Left ventricle myocardium superior (tissue), 1 donor: ENCODE measurements at regions not wholly inside any gene's neighbourhood (a gene's known extent, or its start where the extent isn't known, plus 50 kb on each side); places are given as distances from the start of the nearest gene placed in this dataset.

Source experiments
- ATAC-seq: fragments of 200-7000 bp; cut with Tn5 transposase; one replicate; pipeline ENCODE4 v1.9.1; 2020; ENCODE audit warnings: mild to moderate bottlenecking, moderate library complexity
- DNase-seq: peaks from one replicate; pipeline ENCODE4 v3.0.0-alpha.2; 2020
- intact Hi-C: fragments of 100-400 bp; cut with micrococcal nuclease; formaldehyde crosslinking; loops from one replicate; pipeline ENCODE4 v1.11.0; 2022
- donor health status: DM: no; HTN: yes; CAD: no; lungs with severe emphysema.

- DNase-seq (no peak), ATAC-seq (no peak)
- intact Hi-C loops = no loop called here
Measured at GRCh38 chr2:136358576-136358975, 240.6 kb upstream of the CXCR4 start.

- intact Hi-C loops = no loop called here
- DNase-seq (no peak), ATAC-seq (no peak)
Measured at GRCh38 chr2:136357007-136357380, 239.0 kb upstream of the CXCR4 start.

DNA sequence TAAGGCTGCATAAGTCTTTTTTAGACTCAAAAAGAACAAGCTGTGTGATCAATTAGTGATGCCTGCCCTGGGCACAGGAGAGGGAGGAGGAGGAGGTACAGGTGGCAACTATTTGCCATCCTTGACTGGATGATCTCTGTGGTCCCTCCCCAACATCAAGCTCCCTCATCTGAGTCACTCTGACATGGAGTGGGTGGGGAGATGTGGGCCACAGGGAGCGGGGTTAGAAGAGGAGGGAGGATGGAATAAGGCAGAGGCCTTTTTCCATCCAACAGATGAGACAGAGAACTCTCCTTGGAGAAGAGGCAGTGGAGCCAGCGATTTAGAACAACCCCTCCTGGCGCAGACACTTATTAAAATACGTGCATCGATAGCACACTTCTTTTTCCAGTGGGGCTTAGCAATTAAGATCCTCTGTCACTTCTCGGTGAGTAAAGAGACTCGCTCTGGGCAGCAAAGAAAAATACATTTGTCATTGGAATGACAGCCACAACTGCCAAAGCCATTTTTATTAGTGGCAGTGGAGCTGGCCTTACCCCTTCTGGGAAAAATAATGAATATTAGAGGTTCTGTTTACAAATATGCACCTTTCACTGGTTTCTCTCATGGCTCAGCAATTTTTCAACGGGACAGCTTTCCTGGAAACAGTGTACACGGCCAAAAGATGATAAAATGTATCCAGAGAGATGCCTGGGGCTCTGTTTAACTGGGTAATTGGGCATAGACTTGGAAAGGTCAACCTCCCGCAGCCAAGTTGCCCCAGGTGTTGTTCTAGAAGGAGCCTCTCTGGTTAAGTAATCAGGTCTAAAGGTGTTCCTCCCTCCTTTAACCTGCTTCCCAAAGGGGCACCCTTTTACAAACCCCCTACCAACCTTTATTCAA lies 238.4 kb upstream of the CXCR4 start:
- DNase-seq = no peak
- intact Hi-C loops = no loop called here
- ATAC-seq = no peak

GRCh38 chr2:136351684-136352083 lies 233.7 kb upstream of the CXCR4 start:
- ATAC-seq (no peak), DNase-seq (no peak)
- intact Hi-C loops = no loop called here

- DNase-seq = no peak
- intact Hi-C loops = no loop called here
- no peak for ATAC-seq
Measured at GRCh38 chr2:136347981-136348380, 230.0 kb upstream of the CXCR4 start.

DNA sequence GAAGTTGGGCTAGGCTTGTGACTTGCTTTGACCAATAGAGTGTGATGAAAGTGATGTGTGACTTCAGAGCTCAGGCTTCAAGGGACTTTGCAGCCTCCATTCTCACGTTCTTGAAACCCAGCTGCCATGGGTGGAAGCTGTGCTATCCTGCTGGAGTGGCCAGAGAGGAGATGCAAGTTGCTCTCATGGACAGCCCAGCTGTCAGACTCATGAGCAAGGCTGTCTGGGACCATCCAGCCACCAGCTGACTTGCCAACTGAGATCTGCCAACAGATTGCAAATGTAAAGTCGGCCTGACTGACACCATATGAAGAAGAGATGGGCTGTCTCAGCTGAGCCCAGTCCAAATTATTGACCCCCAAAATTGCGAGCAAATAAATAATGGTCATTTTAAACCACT lies 226.4 kb upstream of the CXCR4 start:
- ATAC-seq = no peak
- intact Hi-C loops = no loop called here
- DNase-seq = no peak

DNA sequence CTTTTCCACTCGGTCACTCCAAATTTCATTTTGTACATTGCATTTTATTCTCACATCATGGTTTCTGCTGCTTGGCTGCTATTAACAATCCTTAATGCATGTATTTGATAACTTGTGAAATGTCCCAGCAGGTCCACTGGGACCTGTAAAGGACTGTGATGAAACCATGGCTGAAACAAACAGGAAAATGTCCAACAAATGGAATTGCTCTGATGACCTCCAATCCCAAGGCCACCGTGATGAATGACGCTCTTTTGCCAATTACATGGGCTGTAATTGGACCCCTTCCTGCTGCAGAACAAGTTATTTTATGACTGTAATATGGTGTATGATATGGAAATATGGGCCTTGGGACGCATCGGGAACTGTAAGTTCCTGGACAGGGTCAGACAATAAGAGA lies 224.2 kb upstream of the CXCR4 start:
- ATAC-seq (no peak), DNase-seq (no peak)
- intact Hi-C loops = no loop called here

DNA sequence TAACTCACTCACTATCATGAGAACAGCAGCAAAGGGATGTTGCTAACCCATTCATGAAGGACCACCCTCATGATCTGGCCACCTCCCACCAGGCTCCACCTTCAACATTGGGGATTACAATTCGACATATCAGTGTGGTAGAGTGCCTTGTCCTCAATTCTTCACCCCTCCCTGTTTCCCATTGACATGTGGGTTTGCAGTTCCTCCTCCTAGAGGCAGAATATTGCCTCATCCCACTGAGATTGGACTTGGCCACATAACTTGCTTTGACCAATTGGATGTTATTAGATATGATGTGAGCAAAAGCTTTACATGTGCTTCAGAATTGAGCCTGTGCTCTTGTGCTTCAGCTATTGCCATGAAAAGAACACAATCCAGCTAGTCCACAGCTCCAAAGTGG lies 217.0 kb upstream of the CXCR4 start:
- ATAC-seq = no peak
- intact Hi-C loops = no loop called here
- no peak for DNase-seq

DNA sequence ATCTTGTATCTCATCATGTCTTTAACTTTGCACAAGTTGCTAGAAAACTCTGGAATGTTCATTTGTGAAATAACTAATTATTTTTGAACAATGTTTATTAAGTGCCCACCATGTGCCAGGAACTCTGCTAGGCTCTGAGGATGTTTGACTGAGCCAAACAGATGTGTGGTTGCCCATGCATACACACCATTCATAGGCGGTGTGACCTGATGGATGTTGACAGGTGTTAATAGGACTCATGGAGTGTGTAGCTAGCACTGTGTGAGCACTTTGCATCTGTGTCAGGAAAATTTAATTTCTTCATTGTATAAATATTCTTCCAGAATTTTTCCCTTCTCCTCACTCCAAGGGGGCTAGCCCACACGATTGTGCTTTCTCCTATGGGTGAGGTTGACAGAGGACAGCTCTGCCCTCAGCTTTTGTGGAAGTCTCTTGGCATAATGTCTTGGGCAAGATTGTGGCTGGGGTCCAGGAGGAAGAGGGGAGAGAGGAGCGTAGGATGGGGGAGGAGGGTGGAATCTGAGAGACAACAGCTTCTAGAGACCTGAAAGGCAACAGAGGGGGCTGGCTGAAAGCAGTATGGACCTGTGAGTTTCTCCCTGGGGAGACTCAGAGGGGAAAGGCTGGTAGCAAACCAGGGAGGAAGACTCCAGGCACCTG lies 214.6 kb upstream of the CXCR4 start:
- no peak for DNase-seq
- no peak for ATAC-seq
- intact Hi-C loops = no loop called here

DNA sequence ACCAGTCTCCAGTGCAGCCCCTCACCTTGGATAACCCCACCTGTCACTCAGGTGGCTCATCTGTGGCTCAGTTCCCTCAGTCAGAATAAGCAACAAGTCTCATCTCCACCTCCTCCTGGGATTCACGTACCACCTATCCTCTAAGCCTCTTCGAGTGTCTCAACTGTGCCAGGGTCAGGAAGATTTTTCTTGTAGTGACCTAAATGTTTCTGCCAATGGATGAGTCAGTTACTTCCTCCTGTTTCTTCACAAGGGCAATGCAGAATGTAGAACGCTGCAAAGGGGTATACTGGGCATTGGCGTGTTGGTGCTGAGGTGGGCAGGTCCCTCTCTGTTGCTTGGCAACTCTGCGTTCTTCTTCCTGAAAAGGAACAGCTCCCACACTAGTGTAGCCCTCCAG lies 213.3 kb upstream of the CXCR4 start:
- no peak for ATAC-seq
- no peak for DNase-seq
- intact Hi-C loops = no loop called here

DNA sequence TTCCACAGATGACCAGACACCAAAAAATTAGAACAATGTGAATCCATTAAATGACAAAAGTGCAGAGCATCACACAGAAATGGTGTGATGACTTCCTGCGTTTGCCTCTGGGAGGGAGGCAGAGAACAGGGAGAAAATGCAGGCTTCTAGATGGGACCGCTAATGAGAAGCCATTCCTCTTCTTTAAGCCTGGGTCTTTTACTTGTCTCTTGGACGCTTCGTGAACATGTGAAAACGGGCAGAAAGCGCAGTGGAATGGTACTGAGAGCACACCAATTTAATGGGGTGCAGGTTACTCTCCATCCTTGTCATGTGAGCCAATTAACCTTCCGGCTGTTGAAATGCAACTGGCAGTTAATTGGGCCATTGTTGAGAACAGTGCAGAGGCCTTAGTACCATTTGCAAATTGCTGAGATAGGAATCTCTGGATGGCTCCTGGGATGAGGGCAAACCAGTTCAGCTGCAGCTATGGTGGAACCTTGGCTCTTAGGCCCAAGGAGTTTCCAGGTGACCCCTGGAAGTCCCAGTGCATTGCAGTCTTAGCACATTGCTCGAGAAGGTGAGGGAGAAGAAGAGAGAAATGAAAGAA lies 210.4 kb upstream of the CXCR4 start:
- no peak for DNase-seq
- ATAC-seq = no peak
- intact Hi-C loops = no loop called here

GRCh38 chr2:136327162-136327852 lies 209.4 kb upstream of the CXCR4 start:
- intact Hi-C loops = no loop called here
- DNase-seq (no peak), ATAC-seq (no peak)

- intact Hi-C loops = no loop called here
- ATAC-seq = no peak
- no peak for DNase-seq
Measured at GRCh38 chr2:136325844-136326331, 207.9 kb upstream of the CXCR4 start.

DNA sequence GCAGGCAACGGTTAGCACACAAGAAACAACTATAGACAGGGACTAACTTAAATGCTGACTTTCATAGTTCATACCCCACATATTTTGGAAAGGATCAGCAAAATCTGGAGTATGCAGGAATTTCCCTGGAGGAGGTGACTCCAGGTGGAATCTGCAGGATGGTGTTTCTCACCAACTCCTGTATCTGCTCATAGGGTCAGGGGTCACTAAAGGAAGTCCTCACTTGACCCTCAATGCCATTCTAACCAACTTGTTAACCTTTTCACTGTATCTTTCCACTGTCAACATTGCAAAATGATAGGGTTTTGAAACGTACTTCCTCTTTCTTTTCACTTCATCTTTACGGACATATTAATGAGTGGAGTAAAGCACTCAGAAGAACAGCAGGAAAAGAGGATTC lies 207.0 kb upstream of the CXCR4 start:
- intact Hi-C loops = no loop called here
- no peak for ATAC-seq
- no peak for DNase-seq

DNA sequence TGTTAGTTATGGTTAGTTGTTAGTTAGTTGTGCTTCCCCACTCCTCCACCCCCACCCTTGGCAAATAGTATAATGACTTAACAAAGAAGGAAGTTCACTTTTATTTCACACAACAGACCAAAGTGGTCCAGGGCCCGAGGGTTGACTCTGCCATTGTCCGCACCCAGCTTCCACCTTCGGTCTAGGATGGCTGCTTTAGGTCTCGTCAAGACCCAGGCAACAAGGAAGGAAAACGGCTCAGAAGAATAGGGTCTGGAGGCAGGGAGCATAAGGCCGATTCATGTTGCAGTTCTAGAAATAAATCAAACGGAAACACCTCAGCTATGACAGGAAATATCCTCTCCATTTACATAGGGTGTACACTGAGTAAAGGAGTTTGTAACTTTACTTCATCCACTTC lies 206.0 kb upstream of the CXCR4 start:
- no peak for DNase-seq
- intact Hi-C loops = no loop called here
- ATAC-seq = no peak

DNA sequence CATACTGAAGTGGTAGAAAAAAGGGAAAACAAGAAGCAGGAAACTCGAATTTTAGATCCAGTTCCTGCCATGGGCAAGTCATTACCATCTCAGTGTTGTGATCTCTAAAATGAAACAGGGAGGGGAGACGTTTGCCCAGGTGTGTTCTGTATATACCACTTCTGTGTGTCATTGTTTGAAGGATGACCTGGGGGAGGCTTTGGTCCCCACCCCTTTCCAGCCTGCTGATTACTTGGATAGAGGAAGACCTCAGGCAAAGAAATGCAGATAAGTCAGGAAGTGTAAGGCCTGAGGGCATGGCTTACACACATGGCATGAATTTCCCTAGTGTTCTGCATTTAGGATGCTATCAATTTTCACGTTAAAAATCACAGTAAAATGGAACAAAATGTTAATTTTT lies 205.2 kb upstream of the CXCR4 start:
- ATAC-seq (no peak), DNase-seq (no peak)
- intact Hi-C loops = no loop called here

- DNase-seq = no peak
- intact Hi-C loops = no loop called here
- no peak for ATAC-seq
Measured at GRCh38 chr2:136322428-136322827, 204.5 kb upstream of the CXCR4 start.

GRCh38 chr2:136319651-136320050 lies 201.7 kb upstream of the CXCR4 start:
- DNase-seq (no peak), ATAC-seq (no peak)
- intact Hi-C loops = no loop called here

DNA sequence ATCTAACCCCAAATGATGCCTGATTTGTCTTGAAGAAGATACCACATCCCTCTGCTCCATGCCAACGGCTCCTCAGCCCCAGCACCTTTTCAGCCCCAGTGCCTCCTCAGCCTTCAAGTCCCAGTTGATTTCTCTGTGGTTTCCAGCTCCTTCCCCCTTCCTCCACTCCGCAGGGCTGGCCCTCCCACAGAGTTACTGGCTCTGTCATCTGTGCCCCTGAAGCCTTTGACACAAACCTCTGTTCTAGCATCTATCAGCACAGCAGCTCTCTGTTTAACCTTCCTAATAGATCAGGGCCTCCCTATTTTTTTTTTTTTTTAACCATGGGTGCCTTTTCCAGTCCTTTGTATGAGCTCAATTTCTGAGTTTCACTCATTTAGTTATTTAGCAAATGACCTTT lies 201.3 kb upstream of the CXCR4 start:
- ATAC-seq (no peak), DNase-seq (no peak)
- intact Hi-C loops = no loop called here

- intact Hi-C loops = no loop called here
- DNase-seq = no peak
- ATAC-seq = no peak
Measured at GRCh38 chr2:136314240-136314639, 196.3 kb upstream of the CXCR4 start.
